Peyer's patch (tissue), 4 donors: ENCODE measurements at regions not wholly inside any gene's neighbourhood (a gene's known extent, or its start where the extent isn't known, plus 50 kb on each side); places are given as distances from the start of the nearest gene placed in this dataset.

Experiments used
- DNase-seq, 3 donors: peaks; one replicate each; pipeline ENCODE4 v3.0.0-alpha.2; 2017 to 2019
- H3K27ac ChIP-seq, 4 donors: fragments of 200-600 bp; sonication (generic); one replicate each; pipeline ENCODE4 v1.5.1; 2016 to 2019
- H3K27me3 ChIP-seq, 2 donors: fragments of 200-600 bp; sonication (generic); one replicate each; pipeline ENCODE4 v1.5.1; 2019
- H3K36me3 ChIP-seq, 3 donors: fragments of 200-600 bp; sonication (generic); one replicate each; pipeline ENCODE4 v1.5.1; 2016 to 2019
- H3K4me1 ChIP-seq, 4 donors: fragments of 200-600 bp; sonication (generic); one replicate each; pipeline ENCODE4 v1.5.1; 2016 to 2019
- H3K4me3 ChIP-seq, 4 donors: fragments of 200-600 bp; sonication (generic); 1 replicate in 3 of 4; 2 replicates in 1 of 4; pipeline ENCODE4 v1.5.1; 2016 to 2019; ENCODE audit warnings: mild to moderate bottlenecking in 1 of 4
- H3K9me3 ChIP-seq, 4 donors: fragments of 200-600 bp; sonication (generic); one replicate each; pipeline ENCODE4 v1.5.1; 2016 to 2019; ENCODE audit warnings: mild to moderate bottlenecking in 1 of 4
- POLR2A ChIP-seq, 2 donors: fragments of 450-650 bp; IDR thresholded peaks; one replicate each; pipeline ENCODE4 v1.5.1; 2017; ENCODE audit warnings: antibody characterized with exemption in 2 of 2, mild to moderate bottlenecking in 2 of 2, moderate library complexity in 2 of 2
- TF ChIP-seq, protein P1 (sequence below), 6 experiments: fragments of 450-650 bp in 4 of 6; fragments of 200-600 bp in 2 of 6; sonication (generic) in 1 of 6; IDR thresholded peaks; one replicate each; pipeline ENCODE4 v1.5.1; 2017 to 2019; ENCODE audit warnings: antibody characterized with exemption in 6 of 6, mild to moderate bottlenecking in 3 of 6, moderate library complexity in 1 of 6

DNA sequence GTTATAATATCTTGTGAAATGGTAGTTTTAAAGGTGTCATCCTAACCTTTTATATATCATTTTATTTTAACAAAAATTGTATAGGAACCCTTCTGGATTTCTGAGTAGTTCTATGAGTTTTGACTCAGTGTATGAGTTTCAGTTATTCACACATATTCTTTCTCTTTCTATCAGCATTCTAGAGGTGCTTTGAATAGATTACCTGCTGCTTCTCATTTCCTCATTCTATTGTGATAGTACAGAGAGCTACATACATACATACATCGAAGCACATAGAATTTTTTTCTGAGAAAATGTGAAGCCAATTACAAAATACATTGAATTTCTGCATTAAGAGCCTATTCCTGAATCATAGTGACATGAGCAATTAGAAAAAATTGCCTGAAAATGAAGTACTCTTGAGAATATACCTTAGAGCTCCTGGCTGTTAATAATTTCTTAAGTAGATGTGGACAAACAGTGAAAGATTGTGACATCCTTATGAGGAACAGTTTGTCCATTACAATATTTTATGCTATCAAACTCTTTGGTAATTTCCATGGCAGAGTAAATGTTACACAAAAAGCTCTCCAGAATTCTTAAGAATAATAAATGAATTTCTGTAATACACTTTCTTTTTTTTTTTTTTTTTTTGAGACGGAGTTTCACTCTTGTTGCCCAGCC is 556.6 kb downstream of the TRHDE start:
- Histone ChIP-seq H3K36me3 (no peaks in the 10 kb centered on the region), H3K4me3 (no peak overlapping the region), H3K4me1 (no peaks in the 10 kb centered on the region), H3K27me3 (no peaks in the 10 kb centered on the region), H3K9me3 (no peaks in the 10 kb centered on the region), H3K27ac (no peak overlapping the region)
- no peak for DNase-seq
- TF ChIP-seq, protein P1, sequence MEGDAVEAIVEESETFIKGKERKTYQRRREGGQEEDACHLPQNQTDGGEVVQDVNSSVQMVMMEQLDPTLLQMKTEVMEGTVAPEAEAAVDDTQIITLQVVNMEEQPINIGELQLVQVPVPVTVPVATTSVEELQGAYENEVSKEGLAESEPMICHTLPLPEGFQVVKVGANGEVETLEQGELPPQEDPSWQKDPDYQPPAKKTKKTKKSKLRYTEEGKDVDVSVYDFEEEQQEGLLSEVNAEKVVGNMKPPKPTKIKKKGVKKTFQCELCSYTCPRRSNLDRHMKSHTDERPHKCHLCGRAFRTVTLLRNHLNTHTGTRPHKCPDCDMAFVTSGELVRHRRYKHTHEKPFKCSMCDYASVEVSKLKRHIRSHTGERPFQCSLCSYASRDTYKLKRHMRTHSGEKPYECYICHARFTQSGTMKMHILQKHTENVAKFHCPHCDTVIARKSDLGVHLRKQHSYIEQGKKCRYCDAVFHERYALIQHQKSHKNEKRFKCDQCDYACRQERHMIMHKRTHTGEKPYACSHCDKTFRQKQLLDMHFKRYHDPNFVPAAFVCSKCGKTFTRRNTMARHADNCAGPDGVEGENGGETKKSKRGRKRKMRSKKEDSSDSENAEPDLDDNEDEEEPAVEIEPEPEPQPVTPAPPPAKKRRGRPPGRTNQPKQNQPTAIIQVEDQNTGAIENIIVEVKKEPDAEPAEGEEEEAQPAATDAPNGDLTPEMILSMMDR (IDR thresholded peaks at IDR 0.05): no peak
- no peak for TF ChIP-seq POLR2A (IDR thresholded peaks at IDR 0.05)

DNA sequence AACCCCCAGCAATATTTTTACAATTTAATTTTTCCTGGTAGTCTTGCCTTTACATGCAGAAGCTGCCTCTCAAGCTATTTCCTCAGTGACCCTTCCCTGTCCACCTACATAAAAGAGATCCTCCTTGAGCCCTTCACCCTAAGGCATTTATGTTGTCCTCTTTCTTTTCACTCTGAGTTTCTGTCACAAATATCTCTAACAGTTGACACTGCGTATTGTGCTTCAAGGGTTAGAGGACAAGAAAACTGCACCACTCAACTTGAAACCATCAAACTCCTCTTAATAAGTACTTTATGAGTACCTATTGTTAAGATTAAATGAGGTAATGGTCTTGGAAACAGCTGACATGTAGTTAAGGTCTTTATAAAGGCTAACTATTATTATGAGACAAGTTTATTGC is 557.7 kb downstream of the TRHDE start:
- Histone ChIP-seq H3K9me3 (no peaks in the 10 kb centered on the region), H3K4me1 (no peaks in the 10 kb centered on the region), H3K27ac (no peak overlapping the region), H3K4me3 (no peak overlapping the region), H3K36me3 (no peaks in the 10 kb centered on the region), H3K27me3 (no peaks in the 10 kb centered on the region)
- no peak for TF ChIP-seq POLR2A (IDR thresholded peaks at IDR 0.05)
- TF ChIP-seq, protein P1 (IDR thresholded peaks at IDR 0.05): no peak
- no peak for DNase-seq

DNA sequence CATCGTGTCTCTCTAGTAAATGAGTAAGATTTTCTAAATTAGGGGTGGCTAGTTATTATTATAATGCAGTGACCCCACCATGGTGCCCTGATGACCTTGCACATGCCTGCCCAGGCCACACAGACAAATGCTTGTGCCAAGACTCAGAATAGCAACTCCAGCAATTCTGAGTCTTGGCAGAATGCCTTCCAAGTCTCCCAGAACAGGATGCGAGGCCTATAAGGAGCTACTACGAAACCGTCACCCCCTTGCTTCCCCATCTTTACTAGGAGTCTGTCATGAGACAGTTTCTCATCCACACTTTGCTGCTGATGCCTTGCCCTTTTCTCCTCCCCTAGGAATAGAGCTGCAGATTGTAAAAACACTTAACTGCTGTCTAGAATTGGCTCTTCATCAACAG is 559.9 kb downstream of the TRHDE start:
- TF ChIP-seq, protein P1 (IDR thresholded peaks at IDR 0.05): no peak
- TF ChIP-seq POLR2A (IDR thresholded peaks at IDR 0.05): no peak
- Histone ChIP-seq H3K36me3 (no peaks in the 10 kb centered on the region), H3K4me1 (no peaks in the 10 kb centered on the region), H3K4me3 (no peak overlapping the region), H3K27ac (no peak overlapping the region), H3K27me3 (no peaks in the 10 kb centered on the region), H3K9me3 (no peaks in the 10 kb centered on the region)
- DNase-seq: no peak

DNA sequence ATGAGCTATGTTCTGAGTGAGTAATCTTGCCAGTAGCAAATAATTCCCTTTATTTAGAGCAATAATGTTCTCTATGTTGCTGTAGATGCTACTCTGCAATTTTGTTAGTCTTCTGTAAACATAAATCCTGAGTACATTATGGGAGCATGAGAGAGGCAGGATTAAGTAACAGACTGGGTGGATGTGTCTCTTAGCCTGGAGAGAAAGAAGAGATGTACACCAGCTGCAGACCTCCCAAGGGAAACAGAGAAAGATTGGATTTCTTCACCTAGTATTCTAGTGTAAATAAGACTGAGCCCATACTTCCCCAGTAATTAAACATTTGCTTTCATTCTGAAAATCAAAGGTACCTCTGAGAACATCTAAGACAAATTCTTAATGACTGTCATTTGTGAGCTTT is 564.0 kb downstream of the TRHDE start:
- no peak for TF ChIP-seq POLR2A (IDR thresholded peaks at IDR 0.05)
- TF ChIP-seq, protein P1 (IDR thresholded peaks at IDR 0.05): no peak
- DNase-seq: no peak
- H3K4me3 ChIP-seq: no peak overlapping the region
- no peaks in the 10 kb centered on the region for H3K9me3 ChIP-seq
- no peaks in the 10 kb centered on the region for H3K27me3 ChIP-seq
- H3K36me3 ChIP-seq: no peaks in the 10 kb centered on the region
- H3K4me1 ChIP-seq: no peaks in the 10 kb centered on the region
- no peak overlapping the region for H3K27ac ChIP-seq

DNA sequence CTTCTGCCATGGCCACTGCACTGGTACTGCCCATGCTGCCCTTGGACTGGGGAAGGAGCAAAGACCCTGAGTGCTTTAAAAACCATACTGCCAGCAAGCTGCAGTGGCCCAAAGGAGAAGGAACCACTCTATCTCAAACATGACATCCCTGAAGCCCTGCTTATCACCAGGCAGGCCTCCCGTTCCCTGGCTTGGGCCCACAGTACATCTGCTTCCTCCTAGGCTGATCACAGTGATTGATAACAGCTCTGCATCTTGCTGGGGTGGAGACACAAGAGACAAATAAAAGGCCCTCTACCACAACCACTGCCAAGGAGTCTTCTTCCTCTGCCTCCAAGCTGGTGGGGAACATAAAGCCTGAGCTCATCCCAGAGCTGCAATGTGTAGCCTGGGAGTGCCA is 567.5 kb downstream of the TRHDE start:
- H3K27ac ChIP-seq: no peak overlapping the region
- H3K4me3 ChIP-seq: no peak overlapping the region
- DNase-seq: no peak
- H3K4me1 ChIP-seq: no peaks in the 10 kb centered on the region
- H3K27me3 ChIP-seq: no peaks in the 10 kb centered on the region
- no peaks in the 10 kb centered on the region for H3K9me3 ChIP-seq
- no peaks in the 10 kb centered on the region for H3K36me3 ChIP-seq
- TF ChIP-seq POLR2A (IDR thresholded peaks at IDR 0.05): no peak
- TF ChIP-seq, protein P1 (IDR thresholded peaks at IDR 0.05): no peak

DNA sequence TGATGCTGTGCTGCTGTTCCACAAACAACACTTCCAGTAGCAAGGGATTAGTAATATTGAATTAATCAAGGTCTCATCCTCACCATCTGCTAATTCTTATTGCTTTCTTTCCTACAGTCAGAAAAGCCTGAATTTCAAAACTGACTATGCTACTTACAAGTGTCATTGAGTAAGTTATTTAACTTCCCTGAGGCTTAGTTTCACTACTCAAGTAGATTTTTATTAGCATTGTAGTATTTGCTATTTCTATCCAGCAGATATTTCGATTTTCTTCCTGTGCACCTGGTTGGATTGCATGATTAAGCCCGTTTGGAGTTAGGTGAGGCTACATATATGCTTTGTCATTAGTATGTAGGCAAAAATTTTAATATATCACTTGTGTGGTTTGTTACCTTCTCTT is 591.5 kb downstream of the TRHDE start:
- H3K4me3 ChIP-seq: no peak overlapping the region
- no peak overlapping the region for H3K27ac ChIP-seq
- TF ChIP-seq, protein P1 (IDR thresholded peaks at IDR 0.05): no peak
- no peak for TF ChIP-seq POLR2A (IDR thresholded peaks at IDR 0.05)
- DNase-seq: no peak
- H3K36me3 ChIP-seq: no peaks in the 10 kb centered on the region
- no peaks in the 10 kb centered on the region for H3K4me1 ChIP-seq
- no peaks in the 10 kb centered on the region for H3K27me3 ChIP-seq
- H3K9me3 ChIP-seq: no peaks in the 10 kb centered on the region
